ENCODE measurements at regions not wholly inside any gene's neighbourhood (a gene's known extent, or its start where the extent isn't known, plus 50 kb on each side); places are given as distances from the start of the nearest gene placed in this dataset.
"Not testable (repeated sequence)": the region's sequence is repeated elsewhere in the genome, so short reads cannot be mapped to it uniquely, and the experiment has no call there.

DNA sequence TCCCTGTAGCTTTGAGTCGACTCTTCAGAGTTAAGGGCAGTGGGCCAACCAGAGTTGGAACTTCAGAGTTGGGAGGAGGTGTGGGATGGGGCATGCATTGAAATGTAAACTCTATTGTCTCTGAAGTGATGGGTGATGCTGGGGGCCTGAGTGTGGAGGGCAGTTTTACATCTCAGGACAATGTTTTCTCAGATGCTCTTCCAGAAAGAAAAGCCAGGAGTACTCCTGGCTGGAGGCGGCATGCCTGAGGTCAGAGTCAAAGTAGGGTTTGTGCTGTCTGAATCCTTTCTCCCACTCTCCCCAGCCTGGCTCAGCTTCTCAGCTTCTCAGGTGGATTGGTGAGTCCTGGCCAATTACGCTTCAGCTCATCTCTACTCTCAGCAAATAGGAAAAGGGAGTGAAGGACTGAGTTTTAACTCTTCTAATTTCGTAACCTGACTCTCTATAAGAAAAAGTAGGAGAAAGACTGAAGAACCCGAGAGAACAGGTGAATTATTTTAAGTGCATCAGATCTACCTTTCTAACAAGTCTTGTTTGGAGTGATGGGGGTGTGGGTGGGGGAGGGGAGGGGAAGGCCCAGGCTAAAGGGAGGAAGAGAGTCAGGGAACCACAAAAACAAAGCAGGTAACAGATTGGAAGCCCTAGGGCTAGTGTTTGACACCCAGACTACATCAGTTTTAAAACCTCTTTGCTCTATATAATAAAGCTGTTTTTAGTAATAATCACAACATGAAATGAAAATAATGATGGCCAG is 107.5 kb upstream of the PELI1 start:
- no peak overlapping the region for H3K27ac Mint-ChIP-seq
- H3K4me1 Mint-ChIP-seq (ENCODE audit: low read depth): peaks cover 8% of the 10 kb centered on the region
- peaks cover 5% of the 10 kb centered on the region for H3K36me3 Mint-ChIP-seq (ENCODE audit: low read depth)
- no peaks in the 10 kb centered on the region for H3K27me3 Mint-ChIP-seq (ENCODE audit: low read depth)
- no peak overlapping the region for H3K4me3 Mint-ChIP-seq
- no peaks in the 10 kb centered on the region for H3K9me3 Mint-ChIP-seq

DNA sequence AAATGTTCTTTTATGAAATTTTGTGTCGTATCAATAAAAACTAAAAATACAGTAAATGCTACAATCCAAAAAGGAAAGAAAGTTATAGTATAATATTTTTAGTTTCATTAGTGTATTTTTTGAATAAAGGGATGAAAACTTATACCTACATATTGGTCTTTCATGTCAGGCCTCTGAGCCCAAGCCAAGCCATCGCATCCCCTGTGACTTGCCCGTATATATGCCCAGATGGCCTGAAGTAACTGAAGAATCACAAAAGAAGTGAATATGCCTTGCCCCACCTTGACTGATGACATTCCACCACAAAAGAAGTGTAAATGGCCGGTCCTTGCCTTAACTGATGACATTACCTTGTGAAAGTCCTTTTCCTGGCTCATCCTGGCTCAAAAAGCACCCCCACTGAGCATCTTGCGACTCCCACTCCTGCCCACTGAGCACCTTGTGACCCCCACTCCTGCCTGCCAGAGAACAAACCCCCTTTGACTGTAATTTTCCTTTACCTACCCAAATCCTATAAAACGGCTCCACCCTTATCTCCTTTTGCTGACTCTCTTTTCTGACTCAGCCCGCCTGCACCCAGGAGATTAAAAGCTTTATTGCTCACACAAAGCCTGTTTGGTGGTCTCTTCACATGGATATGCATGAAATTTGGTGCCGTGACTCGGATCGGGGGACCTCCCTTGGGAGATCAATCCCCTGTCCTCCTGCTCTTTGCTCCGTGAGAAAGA is 108.2 kb upstream of the PELI1 start:
- not testable (repeated sequence) for H3K27me3 Mint-ChIP-seq (ENCODE audit: low read depth); H3K9me3 Mint-ChIP-seq; H3K36me3 Mint-ChIP-seq (ENCODE audit: low read depth); H3K4me1 Mint-ChIP-seq (ENCODE audit: low read depth); H3K27ac Mint-ChIP-seq; H3K4me3 Mint-ChIP-seq

DNA sequence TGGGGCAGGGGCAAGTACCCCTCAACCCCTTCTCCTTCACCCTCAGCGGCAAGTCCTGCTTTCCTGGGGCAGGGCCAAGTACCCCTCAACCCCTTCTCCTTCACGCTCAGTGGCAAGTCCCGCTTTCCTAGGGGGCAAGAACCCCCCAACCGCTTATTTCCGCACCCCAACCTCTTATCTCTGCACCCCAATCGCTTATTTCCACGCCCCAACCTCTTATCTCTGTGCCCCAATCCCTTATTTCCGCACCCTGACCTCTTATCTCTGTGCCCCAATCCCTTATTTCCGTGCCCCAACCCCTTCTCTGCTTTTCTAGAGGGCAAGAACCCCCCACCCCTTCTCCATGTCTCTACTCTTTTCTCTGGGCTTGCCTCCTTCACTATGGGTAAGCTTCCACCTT is 109.2 kb upstream of the PELI1 start:
- not testable (repeated sequence) for H3K36me3 Mint-ChIP-seq (ENCODE audit: low read depth); H3K27me3 Mint-ChIP-seq (ENCODE audit: low read depth); H3K9me3 Mint-ChIP-seq; H3K4me3 Mint-ChIP-seq; H3K27ac Mint-ChIP-seq; H3K4me1 Mint-ChIP-seq (ENCODE audit: low read depth)

GRCh38 chr2:64258566-64258965 is 114.3 kb upstream of the PELI1 start:
- Mint-ChIP-seq H3K9me3 (no peaks in the 10 kb centered on the region), H3K27ac (no peak overlapping the region), H3K27me3 (ENCODE audit: low read depth) (no peaks in the 10 kb centered on the region), H3K4me1 (ENCODE audit: low read depth) (peaks cover 12% of the 10 kb centered on the region), H3K36me3 (ENCODE audit: low read depth) (no peaks in the 10 kb centered on the region), H3K4me3 (no peak overlapping the region)

DNA sequence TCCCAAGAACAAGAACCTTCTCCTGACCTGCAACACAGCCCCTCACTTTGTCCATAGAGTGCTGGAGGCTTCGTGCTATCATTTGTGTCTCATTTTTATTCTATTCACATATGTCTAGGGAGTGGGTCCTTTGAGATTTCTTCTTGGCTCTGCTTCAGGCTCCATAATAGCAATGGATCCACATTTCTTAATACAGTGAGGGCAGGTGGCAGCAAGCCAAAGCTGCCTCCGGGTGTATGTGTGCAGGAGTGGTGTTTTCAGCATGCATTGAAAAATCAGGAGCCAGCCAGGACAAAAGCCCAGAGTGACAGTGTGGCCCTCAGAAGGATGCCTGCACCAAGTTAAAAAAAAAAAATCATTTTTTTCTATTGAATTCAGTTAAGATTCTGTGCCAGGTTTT is 115.1 kb upstream of the PELI1 start:
- Mint-ChIP-seq H3K9me3 (no peaks in the 10 kb centered on the region), H3K4me3 (no peak overlapping the region), H3K27me3 (ENCODE audit: low read depth) (no peaks in the 10 kb centered on the region), H3K36me3 (ENCODE audit: low read depth) (no peaks in the 10 kb centered on the region), H3K27ac (no peak overlapping the region), H3K4me1 (ENCODE audit: low read depth) (peaks cover 12% of the 10 kb centered on the region)

GRCh38 chr2:64260093-64260803 is 116.0 kb upstream of the PELI1 start:
- Mint-ChIP-seq H3K36me3 (ENCODE audit: low read depth) (no peaks in the 10 kb centered on the region), H3K27ac (peak overlapping the region; percentile 81), H3K4me1 (ENCODE audit: low read depth) (peaks cover 12% of the 10 kb centered on the region), H3K27me3 (ENCODE audit: low read depth) (peaks cover 4% of the 10 kb centered on the region), H3K4me3 (peak overlapping the region; percentile 64), H3K9me3 (no peaks in the 10 kb centered on the region)

DNA sequence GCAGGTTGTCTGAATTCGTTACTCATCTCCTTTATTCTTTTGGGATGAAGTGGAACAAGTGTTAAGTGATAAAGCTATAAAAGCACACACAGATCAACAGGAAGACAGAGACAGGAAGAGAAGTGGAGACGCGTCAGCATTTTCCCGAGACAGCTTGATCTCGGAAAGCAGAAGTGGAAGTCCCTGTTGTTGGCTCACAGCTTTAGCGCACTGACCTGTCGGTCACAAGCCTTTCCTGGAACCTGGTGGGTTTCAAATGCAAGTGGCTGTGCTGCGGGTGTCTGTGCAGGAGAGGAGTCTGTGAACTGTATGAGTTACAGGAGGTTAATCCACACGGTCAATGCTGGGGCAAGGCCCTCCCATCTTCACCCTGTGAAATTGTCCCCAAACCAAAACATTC is 116.6 kb upstream of the PELI1 start:
- Mint-ChIP-seq H3K9me3 (no peaks in the 10 kb centered on the region), H3K27ac (peak overlapping the region; percentile 81), H3K4me1 (ENCODE audit: low read depth) (peaks cover 12% of the 10 kb centered on the region), H3K36me3 (ENCODE audit: low read depth) (no peaks in the 10 kb centered on the region), H3K27me3 (ENCODE audit: low read depth) (peaks cover 4% of the 10 kb centered on the region), H3K4me3 (peak overlapping the region; percentile 64)

DNA sequence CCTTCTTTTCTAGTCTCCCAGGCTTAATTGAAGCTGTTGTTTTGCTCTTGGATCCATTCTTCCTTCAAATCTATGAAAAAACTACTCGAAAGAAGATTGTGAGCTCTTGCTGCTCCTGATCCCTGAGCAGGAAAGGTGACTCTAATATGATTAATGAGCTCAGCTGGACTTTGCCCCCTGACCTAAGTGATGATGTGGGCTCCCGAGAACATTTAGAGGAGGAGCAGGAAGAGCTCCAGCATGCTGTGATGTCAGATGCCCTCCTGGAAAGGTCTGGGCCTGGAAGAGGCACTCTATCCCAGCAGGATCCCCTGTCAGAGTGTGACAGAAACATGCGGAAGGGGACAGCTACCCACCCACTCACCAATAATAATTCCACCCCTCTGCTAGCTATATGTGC is 117.9 kb upstream of the PELI1 start:
- H3K9me3 Mint-ChIP-seq: no peaks in the 10 kb centered on the region
- H3K36me3 Mint-ChIP-seq (ENCODE audit: low read depth): no peaks in the 10 kb centered on the region
- peaks cover 12% of the 10 kb centered on the region for H3K4me1 Mint-ChIP-seq (ENCODE audit: low read depth)
- no peak overlapping the region for H3K4me3 Mint-ChIP-seq
- peaks cover 4% of the 10 kb centered on the region for H3K27me3 Mint-ChIP-seq (ENCODE audit: low read depth)
- no peak overlapping the region for H3K27ac Mint-ChIP-seq

DNA sequence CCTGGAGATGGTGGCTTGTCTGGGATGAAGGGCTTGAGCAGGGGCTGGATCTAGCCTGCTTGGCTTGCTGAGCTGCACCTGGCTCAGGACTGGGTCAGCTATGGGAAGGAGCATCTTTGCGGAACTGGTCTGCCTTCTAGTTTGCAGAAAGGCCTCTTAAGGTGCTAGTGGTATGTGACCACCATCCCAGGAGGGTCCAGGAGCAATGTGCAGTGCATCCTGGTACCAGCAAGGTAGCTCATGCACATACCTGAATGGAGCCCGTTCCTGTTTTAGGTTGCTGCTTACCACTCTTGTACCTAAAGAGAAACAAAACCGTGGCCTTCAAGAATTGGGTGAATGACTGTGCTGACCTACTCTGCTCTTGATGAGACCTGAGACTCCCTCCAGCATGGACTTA is 118.6 kb upstream of the PELI1 start:
- no peaks in the 10 kb centered on the region for H3K9me3 Mint-ChIP-seq
- H3K27ac Mint-ChIP-seq: no peak overlapping the region

GRCh38 chr2:64263315-64263714 is 119.1 kb upstream of the PELI1 start:
- H3K27ac Mint-ChIP-seq: no peak overlapping the region
- no peaks in the 10 kb centered on the region for H3K9me3 Mint-ChIP-seq
- H3K4me1 Mint-ChIP-seq (ENCODE audit: low read depth): peaks cover 13% of the 10 kb centered on the region
- no peak overlapping the region for H3K4me3 Mint-ChIP-seq
- H3K36me3 Mint-ChIP-seq (ENCODE audit: low read depth): no peaks in the 10 kb centered on the region
- peaks cover 8% of the 10 kb centered on the region for H3K27me3 Mint-ChIP-seq (ENCODE audit: low read depth)

More for the DNA sequence above, 118.6 kb upstream of the PELI1 start:
- Mint-ChIP-seq H3K36me3 (ENCODE audit: low read depth) (no peaks in the 10 kb centered on the region), H3K4me3 (no peak overlapping the region), H3K4me1 (ENCODE audit: low read depth) (peaks cover 13% of the 10 kb centered on the region), H3K27me3 (ENCODE audit: low read depth) (peaks cover 7% of the 10 kb centered on the region)

- H3K27ac Mint-ChIP-seq: no peak overlapping the region
- peaks cover 1% of the 10 kb centered on the region for H3K4me1 Mint-ChIP-seq (ENCODE audit: low read depth)
- H3K36me3 Mint-ChIP-seq (ENCODE audit: low read depth): peaks cover 6% of the 10 kb centered on the region
- H3K9me3 Mint-ChIP-seq: peaks cover 8% of the 10 kb centered on the region
- no peak overlapping the region for H3K4me3 Mint-ChIP-seq
- H3K27me3 Mint-ChIP-seq (ENCODE audit: low read depth): peaks cover 8% of the 10 kb centered on the region
These were observed 123.5 kb upstream of the PELI1 start for GRCh38 chr2:64267699-64268098.

DNA sequence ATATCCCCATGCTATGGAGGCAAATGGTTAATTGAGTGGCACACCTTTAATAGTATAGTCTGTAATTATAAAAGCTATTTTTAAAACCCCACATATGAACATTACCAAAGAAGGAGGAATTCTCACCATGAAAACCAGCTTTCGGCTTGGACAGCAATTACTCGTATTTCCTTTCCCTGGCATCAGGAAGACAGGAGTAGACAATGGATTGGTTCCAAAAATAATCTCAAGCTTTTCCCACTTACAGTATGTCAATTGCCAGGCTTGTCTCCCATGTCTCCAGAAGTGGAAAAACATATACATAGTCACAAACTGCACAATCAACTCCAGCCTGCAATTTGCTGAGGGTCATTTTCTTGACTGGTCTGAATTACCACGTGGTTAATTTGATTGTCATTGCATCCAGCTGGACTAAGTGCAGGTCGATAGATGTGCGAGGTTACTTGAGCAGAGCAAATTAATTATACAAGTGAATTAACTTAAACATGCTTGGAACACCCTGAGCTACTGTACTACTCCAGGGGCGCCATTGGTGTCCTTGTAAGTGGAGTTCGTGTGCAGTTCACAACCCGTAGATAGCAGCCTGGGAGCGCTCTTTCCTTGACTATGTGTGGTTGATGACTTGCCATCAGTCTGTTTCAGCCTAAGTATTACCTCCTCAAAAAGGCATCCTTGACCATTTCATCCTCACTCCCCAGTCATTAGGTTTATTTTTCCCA is 124.3 kb upstream of the PELI1 start:
- H3K27ac Mint-ChIP-seq: no peak overlapping the region
- peaks cover 8% of the 10 kb centered on the region for H3K27me3 Mint-ChIP-seq (ENCODE audit: low read depth)
- peaks cover 7% of the 10 kb centered on the region for H3K4me1 Mint-ChIP-seq (ENCODE audit: low read depth)
- H3K4me3 Mint-ChIP-seq: no peak overlapping the region
- peaks cover 8% of the 10 kb centered on the region for H3K9me3 Mint-ChIP-seq
- peaks cover 6% of the 10 kb centered on the region for H3K36me3 Mint-ChIP-seq (ENCODE audit: low read depth)

- Mint-ChIP-seq H3K9me3 (peaks cover 8% of the 10 kb centered on the region), H3K4me3 (no peak overlapping the region), H3K4me1 (ENCODE audit: low read depth) (peaks cover 18% of the 10 kb centered on the region), H3K27me3 (ENCODE audit: low read depth) (no peaks in the 10 kb centered on the region), H3K36me3 (ENCODE audit: low read depth) (peaks cover 6% of the 10 kb centered on the region), H3K27ac (no peak overlapping the region)
These were observed 129.5 kb upstream of the PELI1 start for GRCh38 chr2:64273524-64274398.
